Sigmoid colon (tissue), 4 donors: ENCODE measurements at regions not wholly inside any gene's neighbourhood (a gene's known extent, or its start where the extent isn't known, plus 50 kb on each side); places are given as distances from the start of the nearest gene placed in this dataset.

ENCODE experiments used
- EP300 ChIP-seq, 4 donors: sonication (generic); formaldehyde crosslinking; IDR thresholded peaks; one replicate each; pipeline ENCODE4 v1.6.1; 2017; ENCODE audit warnings: antibody characterized with exemption in 4 of 4
- POLR2A ChIP-seq, 2 donors: fragments of 450-650 bp; IDR thresholded peaks; one replicate each; pipeline ENCODE4 v1.6.1; 2016; ENCODE audit warnings: antibody characterized with exemption in 2 of 2, mild to moderate bottlenecking in 2 of 2, moderate library complexity in 2 of 2
- TF ChIP-seq, protein P1 (sequence below), 4 experiments: fragments of 450-650 bp in 3 of 4; fragments of 200-600 bp in 1 of 4; IDR thresholded peaks; one replicate each; pipeline ENCODE4 v1.5.1; 2016 to 2019; ENCODE audit warnings: antibody characterized with exemption in 4 of 4, mild to moderate bottlenecking in 3 of 4, moderate library complexity in 2 of 4

DNA sequence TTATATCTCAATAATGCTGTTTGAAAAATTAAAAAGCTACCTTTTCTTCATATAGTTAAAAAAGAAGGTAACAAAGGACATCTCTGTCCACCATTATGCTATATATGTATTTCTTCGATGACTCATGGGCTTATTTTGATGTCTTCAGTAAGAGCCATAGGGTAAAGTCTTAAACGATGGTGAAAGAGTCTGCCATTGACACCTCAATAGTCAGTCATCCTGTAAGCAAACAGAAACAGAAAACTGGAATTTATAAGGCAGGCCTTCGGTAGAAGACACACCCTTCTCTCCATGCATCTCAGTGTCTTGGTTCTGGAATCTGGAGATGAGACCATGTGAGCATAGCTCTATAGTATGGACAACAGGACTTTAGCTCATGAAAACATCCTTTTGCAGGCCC is 87.0 kb upstream of the ZNF462 start:
- TF ChIP-seq EP300 (IDR thresholded peaks at IDR 0.05): no peak
- TF ChIP-seq, protein P1, sequence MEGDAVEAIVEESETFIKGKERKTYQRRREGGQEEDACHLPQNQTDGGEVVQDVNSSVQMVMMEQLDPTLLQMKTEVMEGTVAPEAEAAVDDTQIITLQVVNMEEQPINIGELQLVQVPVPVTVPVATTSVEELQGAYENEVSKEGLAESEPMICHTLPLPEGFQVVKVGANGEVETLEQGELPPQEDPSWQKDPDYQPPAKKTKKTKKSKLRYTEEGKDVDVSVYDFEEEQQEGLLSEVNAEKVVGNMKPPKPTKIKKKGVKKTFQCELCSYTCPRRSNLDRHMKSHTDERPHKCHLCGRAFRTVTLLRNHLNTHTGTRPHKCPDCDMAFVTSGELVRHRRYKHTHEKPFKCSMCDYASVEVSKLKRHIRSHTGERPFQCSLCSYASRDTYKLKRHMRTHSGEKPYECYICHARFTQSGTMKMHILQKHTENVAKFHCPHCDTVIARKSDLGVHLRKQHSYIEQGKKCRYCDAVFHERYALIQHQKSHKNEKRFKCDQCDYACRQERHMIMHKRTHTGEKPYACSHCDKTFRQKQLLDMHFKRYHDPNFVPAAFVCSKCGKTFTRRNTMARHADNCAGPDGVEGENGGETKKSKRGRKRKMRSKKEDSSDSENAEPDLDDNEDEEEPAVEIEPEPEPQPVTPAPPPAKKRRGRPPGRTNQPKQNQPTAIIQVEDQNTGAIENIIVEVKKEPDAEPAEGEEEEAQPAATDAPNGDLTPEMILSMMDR (IDR thresholded peaks at IDR 0.05): no peak
- no peak for TF ChIP-seq POLR2A (IDR thresholded peaks at IDR 0.05)
